Osteoblast (primary cell): ENCODE measurements at regions not wholly inside any gene's neighbourhood (a gene's known extent, or its start where the extent isn't known, plus 50 kb on each side); places are given as distances from the start of the nearest gene placed in this dataset.

Experiments used
- DNase-seq: peaks from one replicate; pipeline ENCODE4 v3.0.0; 2011; ENCODE audit warnings: low spot score, mixed read lengths; ENCODE audit not compliant: insufficient read length; ENCODE audit errors: missing footprints
- H2AFZ ChIP-seq: 2 replicates; pipeline ENCODE4 v1.6.0; 2011; ENCODE audit warnings: mild to moderate bottlenecking, low read length
- H3K27ac ChIP-seq: 2 replicates; pipeline ENCODE4 v1.5.1; 2011; ENCODE audit warnings: mild to moderate bottlenecking, low read depth, low read length, moderate library complexity
- H3K27me3 ChIP-seq: 2 replicates; pipeline ENCODE4 v1.6.0; 2012; ENCODE audit warnings: mild to moderate bottlenecking, control low read depth, inconsistent platforms, low read length, moderate library complexity; ENCODE audit not compliant: insufficient read depth
- H3K36me3 ChIP-seq: 2 replicates; pipeline ENCODE4 v1.5.1; 2011; ENCODE audit warnings: mild to moderate bottlenecking, low read length, control low read depth, moderate library complexity; ENCODE audit not compliant: insufficient read depth
- H3K4me1 ChIP-seq: 2 replicates; pipeline ENCODE4 v1.5.1; 2011; ENCODE audit warnings: mild to moderate bottlenecking, low read length, control low read depth, moderate library complexity; ENCODE audit not compliant: insufficient read depth
- H3K4me2 ChIP-seq: 2 replicates; pipeline ENCODE4 v1.6.0; 2011; ENCODE audit warnings: mild to moderate bottlenecking, low read length; ENCODE audit not compliant: insufficient read depth
- H3K4me3 ChIP-seq: fragments of 200-600 bp; sonication (generic); 3 replicates; pipeline ENCODE4 v1.5.1; 2012; ENCODE audit warnings: mild to moderate bottlenecking, low read length, inconsistent platforms; ENCODE audit not compliant: insufficient read depth
- H3K79me2 ChIP-seq: 2 replicates; pipeline ENCODE4 v1.6.0; 2012; ENCODE audit warnings: mild to moderate bottlenecking, low read length, control low read depth, inconsistent platforms; ENCODE audit not compliant: insufficient read depth
- H3K9me3 ChIP-seq: 2 replicates; pipeline ENCODE4 v1.5.1; 2011; ENCODE audit warnings: low read depth, low read length, control low read depth
- H4K20me1 ChIP-seq: 2 replicates; pipeline ENCODE4 v1.6.0; 2012; ENCODE audit warnings: mild to moderate bottlenecking, low read length, control low read depth; ENCODE audit not compliant: insufficient read depth
- TF ChIP-seq, protein P1 (sequence below): IDR thresholded peaks from 2 replicates; pipeline ENCODE4 v1.5.1; 2011; ENCODE audit warnings: mild to moderate bottlenecking, low read depth, low read length, moderate library complexity; ENCODE audit errors: extremely low read depth

DNA sequence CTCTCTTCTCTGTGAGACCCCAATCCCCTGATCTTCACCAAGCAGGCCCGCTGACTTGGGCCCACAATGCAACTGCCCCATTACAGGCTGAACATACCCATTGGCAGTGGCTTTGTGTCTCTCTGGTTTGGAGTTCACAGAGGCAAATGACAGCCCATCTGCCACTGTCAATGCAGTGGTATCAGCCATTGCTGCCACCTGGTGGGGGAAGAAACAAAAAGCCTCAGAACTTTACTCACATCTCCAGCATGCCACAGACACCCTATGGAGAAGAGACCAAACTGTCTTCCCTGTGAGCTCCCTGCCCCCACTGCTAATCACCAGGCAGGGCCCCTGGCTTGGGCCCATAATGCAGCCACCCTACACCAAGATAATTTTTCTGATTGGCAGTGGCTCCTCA lies 729.3 kb upstream of the ACTRT1 start:
- Histone ChIP-seq H3K79me2 (no peaks in the 10 kb centered on the region), H3K4me1 (no peaks in the 10 kb centered on the region), H3K4me2 (no peak overlapping the region), H3K9me3 (no peaks in the 10 kb centered on the region), H3K27ac (no peak overlapping the region), H4K20me1 (no peaks in the 10 kb centered on the region), H2AFZ (no peak overlapping the region), H3K4me3 (no peak overlapping the region), H3K36me3 (no peaks in the 10 kb centered on the region), H3K27me3 (no peaks in the 10 kb centered on the region)
- TF ChIP-seq, protein P1, sequence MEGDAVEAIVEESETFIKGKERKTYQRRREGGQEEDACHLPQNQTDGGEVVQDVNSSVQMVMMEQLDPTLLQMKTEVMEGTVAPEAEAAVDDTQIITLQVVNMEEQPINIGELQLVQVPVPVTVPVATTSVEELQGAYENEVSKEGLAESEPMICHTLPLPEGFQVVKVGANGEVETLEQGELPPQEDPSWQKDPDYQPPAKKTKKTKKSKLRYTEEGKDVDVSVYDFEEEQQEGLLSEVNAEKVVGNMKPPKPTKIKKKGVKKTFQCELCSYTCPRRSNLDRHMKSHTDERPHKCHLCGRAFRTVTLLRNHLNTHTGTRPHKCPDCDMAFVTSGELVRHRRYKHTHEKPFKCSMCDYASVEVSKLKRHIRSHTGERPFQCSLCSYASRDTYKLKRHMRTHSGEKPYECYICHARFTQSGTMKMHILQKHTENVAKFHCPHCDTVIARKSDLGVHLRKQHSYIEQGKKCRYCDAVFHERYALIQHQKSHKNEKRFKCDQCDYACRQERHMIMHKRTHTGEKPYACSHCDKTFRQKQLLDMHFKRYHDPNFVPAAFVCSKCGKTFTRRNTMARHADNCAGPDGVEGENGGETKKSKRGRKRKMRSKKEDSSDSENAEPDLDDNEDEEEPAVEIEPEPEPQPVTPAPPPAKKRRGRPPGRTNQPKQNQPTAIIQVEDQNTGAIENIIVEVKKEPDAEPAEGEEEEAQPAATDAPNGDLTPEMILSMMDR, result no peak
- peak; percentile 60 for DNase-seq

DNA sequence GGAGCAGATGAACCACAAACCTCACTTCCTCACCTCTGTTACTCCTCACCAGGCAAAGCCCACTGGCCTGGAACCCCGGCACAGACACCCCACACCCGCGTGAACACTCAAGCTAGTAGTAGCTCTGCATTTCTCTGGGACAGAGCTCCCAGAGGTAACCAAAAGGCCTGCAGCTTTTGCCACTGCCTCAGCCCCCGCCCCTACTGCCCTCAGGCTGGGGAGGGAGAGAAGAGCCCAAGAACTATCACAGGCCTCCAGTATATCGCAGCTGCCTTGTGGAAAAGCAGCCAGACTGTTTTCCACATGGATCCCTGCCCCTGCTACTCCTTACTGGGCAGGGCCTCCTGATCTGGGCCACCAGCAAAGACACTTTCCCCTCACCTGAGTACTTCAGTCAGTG lies 728.7 kb upstream of the ACTRT1 start:
- DNase-seq, result no peak
- Histone ChIP-seq H4K20me1 (no peaks in the 10 kb centered on the region), H3K79me2 (no peaks in the 10 kb centered on the region), H3K4me3 (no peak overlapping the region), H3K36me3 (no peaks in the 10 kb centered on the region), H3K27me3 (no peaks in the 10 kb centered on the region), H3K9me3 (no peaks in the 10 kb centered on the region), H2AFZ (no peak overlapping the region), H3K4me2 (no peak overlapping the region), H3K4me1 (no peaks in the 10 kb centered on the region), H3K27ac (no peak overlapping the region)
- TF ChIP-seq, protein P1, result no peak

DNA sequence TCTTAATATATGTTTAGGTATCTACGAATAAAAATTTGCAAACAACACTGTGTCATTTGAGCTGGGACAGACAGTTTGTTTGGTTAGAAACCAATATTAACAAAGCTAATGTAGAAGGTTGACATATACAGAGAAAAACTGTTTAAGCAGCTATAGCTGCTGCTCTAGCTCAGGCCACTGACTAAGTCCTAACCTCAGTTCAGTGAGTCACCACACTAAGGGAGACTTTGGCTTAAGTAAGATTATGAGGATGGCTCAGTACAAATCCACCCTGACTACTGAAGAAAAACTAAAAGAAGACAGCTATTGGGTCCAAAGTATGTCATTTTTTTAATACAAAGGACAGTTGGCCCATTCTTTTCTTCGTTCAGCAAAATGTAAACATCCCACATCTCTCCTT lies 717.3 kb upstream of the ACTRT1 start:
- no peaks in the 10 kb centered on the region for H4K20me1 ChIP-seq
- no peak overlapping the region for H3K4me2 ChIP-seq
- no peaks in the 10 kb centered on the region for H3K79me2 ChIP-seq
- H3K27ac ChIP-seq, result no peak overlapping the region
- H3K36me3 ChIP-seq, result no peaks in the 10 kb centered on the region
- DNase-seq, result no peak
- H2AFZ ChIP-seq, result no peak overlapping the region
- no peaks in the 10 kb centered on the region for H3K9me3 ChIP-seq
- TF ChIP-seq, protein P1, result no peak
- no peak overlapping the region for H3K4me3 ChIP-seq
- no peaks in the 10 kb centered on the region for H3K27me3 ChIP-seq
- no peaks in the 10 kb centered on the region for H3K4me1 ChIP-seq

DNA sequence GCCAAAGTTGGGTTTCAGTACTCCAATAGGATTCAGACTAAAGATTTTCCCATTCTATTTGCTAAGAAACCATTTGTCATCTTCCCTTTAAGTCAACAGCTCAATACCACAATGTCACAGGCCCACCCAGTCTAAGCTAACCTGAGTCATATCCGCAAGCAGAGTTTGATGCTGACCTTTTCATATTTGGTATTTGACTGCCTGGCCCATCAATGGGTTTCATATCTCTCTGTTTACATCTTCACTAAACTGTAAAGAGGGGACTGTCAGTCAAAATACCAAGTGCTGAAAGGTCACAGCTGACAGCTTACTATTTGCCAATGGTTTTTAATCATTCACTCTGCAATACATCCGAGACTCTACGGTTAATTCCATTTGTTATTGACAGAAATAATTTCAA lies 707.5 kb upstream of the ACTRT1 start:
- TF ChIP-seq, protein P1, result no peak
- Histone ChIP-seq H3K27me3 (no peaks in the 10 kb centered on the region), H3K27ac (no peak overlapping the region), H3K36me3 (no peaks in the 10 kb centered on the region), H3K4me1 (no peaks in the 10 kb centered on the region), H3K9me3 (no peaks in the 10 kb centered on the region), H3K4me3 (no peak overlapping the region), H3K4me2 (no peak overlapping the region), H4K20me1 (no peaks in the 10 kb centered on the region), H3K79me2 (no peaks in the 10 kb centered on the region), H2AFZ (no peak overlapping the region)
- no peak for DNase-seq
